ENCODE measurements at regions not wholly inside any gene's neighbourhood (a gene's known extent, or its start where the extent isn't known, plus 50 kb on each side); places are given as distances from the start of the nearest gene placed in this dataset.

- Histone ChIP-seq H3K4me1 (ENCODE audit: control insufficient read depth in 2 of 3, insufficient read depth in 2 of 3, low read depth in 1 of 3, low read length in 3 of 3) (no peaks in the 10 kb centered on the region), H3K36me3 (ENCODE audit: control insufficient read depth in 2 of 3, insufficient read depth in 3 of 3, low read length in 3 of 3) (no peaks in the 10 kb centered on the region), H3K9ac (ENCODE audit: low read length in 3 of 3) (no peak overlapping the region), H3K9me3 (ENCODE audit: control insufficient read depth in 2 of 3, insufficient read depth in 1 of 3, low read length in 3 of 3) (no peaks in the 10 kb centered on the region), H3K27ac (ENCODE audit: low read depth in 2 of 2, low read length in 2 of 2) (no peak overlapping the region), H3K27me3 (ENCODE audit: control insufficient read depth, insufficient read depth, low read length) (no peaks in the 10 kb centered on the region), H3K4me3 (ENCODE audit: low read length in 3 of 3) (no peak overlapping the region)
- peak in 1 of 5 donors; percentile 11 for DNase-seq
- intact Hi-C loops (cut with DNase I), result no loop called here
- no peak for FAIRE-seq
- no peak for TF ChIP-seq CTCF (IDR thresholded peaks at IDR 0.05; ENCODE audit: borderline replicate concordance, extremely low read depth, insufficient read depth)
Measured at GRCh38 chr3:130256821-130257340, 88.6 kb upstream of the COL6A5 start.

GRCh38 chr3:130258532-130258952, 86.9 kb upstream of the COL6A5 start:
- no peak for FAIRE-seq

GRCh38 chr3:130259166-130259874, 86.2 kb upstream of the COL6A5 start:
- H3K9ac ChIP-seq (ENCODE audit: low read length in 3 of 3), result no peak overlapping the region
- no peaks in the 10 kb centered on the region for H3K9me3 ChIP-seq (ENCODE audit: control insufficient read depth in 2 of 3, insufficient read depth in 1 of 3, low read length in 3 of 3)
- H3K27me3 ChIP-seq (ENCODE audit: control insufficient read depth, insufficient read depth, low read length), result no peaks in the 10 kb centered on the region
- H3K36me3 ChIP-seq (ENCODE audit: control insufficient read depth in 2 of 3, insufficient read depth in 3 of 3, low read length in 3 of 3), result no peaks in the 10 kb centered on the region
- H3K4me3 ChIP-seq (ENCODE audit: low read length in 3 of 3), result no peak overlapping the region
- FAIRE-seq (no peak), DNase-seq (peak in 2 of 5 donors; percentile 44 to 49)
- no peak overlapping the region for H3K27ac ChIP-seq (ENCODE audit: low read depth in 2 of 2, low read length in 2 of 2)
- intact Hi-C loops (cut with DNase I), result no loop called here
- no peak for TF ChIP-seq CTCF (IDR thresholded peaks at IDR 0.05; ENCODE audit: borderline replicate concordance, extremely low read depth, insufficient read depth)
- no peaks in the 10 kb centered on the region for H3K4me1 ChIP-seq (ENCODE audit: control insufficient read depth in 2 of 3, insufficient read depth in 2 of 3, low read depth in 1 of 3, low read length in 3 of 3)

More at GRCh38 chr3:130258532-130258952, 86.9 kb upstream of the COL6A5 start:
- TF ChIP-seq CTCF (IDR thresholded peaks at IDR 0.05; ENCODE audit: borderline replicate concordance, extremely low read depth, insufficient read depth), result no peak
- Histone ChIP-seq H3K4me3 (ENCODE audit: low read length in 3 of 3) (no peak overlapping the region), H3K27ac (ENCODE audit: low read depth in 2 of 2, low read length in 2 of 2) (no peak overlapping the region), H3K36me3 (ENCODE audit: control insufficient read depth in 2 of 3, insufficient read depth in 3 of 3, low read length in 3 of 3) (no peaks in the 10 kb centered on the region), H3K9ac (ENCODE audit: low read length in 3 of 3) (no peak overlapping the region), H3K4me1 (ENCODE audit: control insufficient read depth in 2 of 3, insufficient read depth in 2 of 3, low read depth in 1 of 3, low read length in 3 of 3) (no peaks in the 10 kb centered on the region), H3K9me3 (ENCODE audit: control insufficient read depth in 2 of 3, insufficient read depth in 1 of 3, low read length in 3 of 3) (no peaks in the 10 kb centered on the region), H3K27me3 (ENCODE audit: control insufficient read depth, insufficient read depth, low read length) (no peaks in the 10 kb centered on the region)
- DNase-seq, result peak in 1 of 5 donors; percentile 66
- intact Hi-C loops (cut with DNase I), result no loop called here

Data from kidney (tissue), 13 donors.